Hepatocyte (in vitro differentiated cells): ENCODE measurements at regions not wholly inside any gene's neighbourhood (a gene's known extent, or its start where the extent isn't known, plus 50 kb on each side); places are given as distances from the start of the nearest gene placed in this dataset.

Source experiments
- DNase-seq: peaks from one replicate; pipeline ENCODE4 v3.0.0-alpha.2; 2016; ENCODE audit warnings: low spot score
- H2AFZ ChIP-seq: fragments of 200-600 bp; sonication (generic); 2 replicates; pipeline ENCODE4 v1.6.0; 2016; ENCODE audit warnings: antibody characterized with exemption, mild to moderate bottlenecking
- H3K27ac ChIP-seq: fragments of 200-600 bp; sonication (generic); 2 replicates; pipeline ENCODE4 v1.5.1; 2016; ENCODE audit warnings: mild to moderate bottlenecking
- H3K27me3 ChIP-seq: fragments of 200-600 bp; sonication (generic); 2 replicates; pipeline ENCODE4 v1.6.1; 2016
- H3K36me3 ChIP-seq: fragments of 200-600 bp; sonication (generic); replicated peaks from 2 replicates; pipeline ENCODE4 v1.5.1; 2016; ENCODE audit warnings: low read depth; ENCODE audit not compliant: insufficient read depth
- H3K4me1 ChIP-seq: fragments of 200-600 bp; sonication (generic); 2 replicates; pipeline ENCODE4 v1.5.1; 2016; ENCODE audit warnings: mild to moderate bottlenecking, moderate library complexity; ENCODE audit not compliant: insufficient read depth
- H3K4me2 ChIP-seq: fragments of 200-600 bp; sonication (generic); 2 replicates; pipeline ENCODE4 v1.6.0; 2016
- H3K4me3 ChIP-seq: fragments of 200-600 bp; sonication (generic); 2 replicates; pipeline ENCODE4 v1.5.1; 2016; ENCODE audit warnings: mild to moderate bottlenecking
- H3K79me2 ChIP-seq: fragments of 200-600 bp; sonication (generic); 2 replicates; pipeline ENCODE4 v1.6.0; 2017; ENCODE audit warnings: mild to moderate bottlenecking
- H3K9me2 ChIP-seq: fragments of 200-600 bp; sonication (generic); replicated peaks from 2 replicates; pipeline ENCODE4 v1.6.0; 2017; ENCODE audit warnings: mild to moderate bottlenecking; ENCODE audit not compliant: insufficient read depth
- H3K9me3 ChIP-seq: fragments of 200-600 bp; sonication (generic); 2 replicates; pipeline ENCODE4 v1.5.1; 2016; ENCODE audit warnings: low read depth, mild to moderate bottlenecking
- H4K20me1 ChIP-seq: fragments of 200-600 bp; sonication (generic); 2 replicates; pipeline ENCODE4 v1.6.0; 2016; ENCODE audit warnings: mild to moderate bottlenecking; ENCODE audit not compliant: insufficient read depth, poor library complexity, severe bottlenecking
- EZH2 ChIP-seq: fragments of 200-600 bp; sonication (generic); IDR thresholded peaks from 2 replicates; pipeline ENCODE4 v1.6.1; 2016; ENCODE audit warnings: antibody characterized with exemption, mild to moderate bottlenecking, borderline replicate concordance
- EZH2phosphoT487 ChIP-seq: fragments of 200-600 bp; sonication (generic); IDR thresholded peaks from one replicate; pipeline ENCODE4 v1.6.1; 2018; ENCODE audit warnings: antibody characterized with exemption, mild to moderate bottlenecking, low read depth, moderate library complexity; ENCODE audit not compliant: unreplicated experiment, severe bottlenecking
- whole genome bisulfite sequencing: methylation state at CpG from one replicate; pipeline ENCODE4 v1.1.6; 2016; ENCODE audit warnings: low lambda C conversion rate; ENCODE audit errors: missing lambda C conversion rate; 5-methylcytosine and 5-hydroxymethylcytosine counted together
- TF ChIP-seq, protein P1 (sequence below): fragments of 200-600 bp; sonication (generic); IDR thresholded peaks from 2 replicates; pipeline ENCODE4 v1.5.1; 2016; ENCODE audit warnings: antibody characterized with exemption, mild to moderate bottlenecking; ENCODE audit not compliant: poor library complexity

DNA sequence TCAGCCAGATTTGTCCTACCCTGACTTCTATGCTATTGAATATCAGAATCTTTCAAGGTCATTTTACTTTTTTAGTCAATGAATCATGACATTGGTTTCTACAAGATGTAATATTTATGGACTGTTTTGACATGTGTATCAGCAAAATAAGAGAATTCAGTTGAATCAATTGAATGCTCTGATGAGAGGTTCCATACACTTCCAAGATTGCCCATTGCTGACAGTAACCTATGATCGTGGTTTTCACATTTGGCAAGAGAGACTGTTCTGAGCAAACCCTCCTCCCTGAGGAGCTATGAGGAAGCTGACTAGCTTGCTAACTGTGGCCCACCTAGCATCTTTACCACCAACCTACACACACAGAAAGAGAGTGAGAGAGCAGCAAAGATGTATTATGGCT, 56.7 kb upstream of the FST start:
- Histone ChIP-seq H3K9me3 (no peaks in the 10 kb centered on the region), H4K20me1 (no peaks in the 10 kb centered on the region), H3K9me2 (no peaks in the 10 kb centered on the region), H2AFZ (no peak overlapping the region), H3K4me1 (no peaks in the 10 kb centered on the region), H3K79me2 (no peaks in the 10 kb centered on the region), H3K27ac (no peak overlapping the region), H3K27me3 (no peaks in the 10 kb centered on the region), H3K4me3 (no peak overlapping the region), H3K36me3 (no peaks in the 10 kb centered on the region), H3K4me2 (no peak overlapping the region)
- no peak for TF ChIP-seq EZH2phosphoT487
- TF ChIP-seq EZH2: no peak
- no peak for DNase-seq
- 100% methylated on average over 1 of the region's 1 CpG for WGBS

DNA sequence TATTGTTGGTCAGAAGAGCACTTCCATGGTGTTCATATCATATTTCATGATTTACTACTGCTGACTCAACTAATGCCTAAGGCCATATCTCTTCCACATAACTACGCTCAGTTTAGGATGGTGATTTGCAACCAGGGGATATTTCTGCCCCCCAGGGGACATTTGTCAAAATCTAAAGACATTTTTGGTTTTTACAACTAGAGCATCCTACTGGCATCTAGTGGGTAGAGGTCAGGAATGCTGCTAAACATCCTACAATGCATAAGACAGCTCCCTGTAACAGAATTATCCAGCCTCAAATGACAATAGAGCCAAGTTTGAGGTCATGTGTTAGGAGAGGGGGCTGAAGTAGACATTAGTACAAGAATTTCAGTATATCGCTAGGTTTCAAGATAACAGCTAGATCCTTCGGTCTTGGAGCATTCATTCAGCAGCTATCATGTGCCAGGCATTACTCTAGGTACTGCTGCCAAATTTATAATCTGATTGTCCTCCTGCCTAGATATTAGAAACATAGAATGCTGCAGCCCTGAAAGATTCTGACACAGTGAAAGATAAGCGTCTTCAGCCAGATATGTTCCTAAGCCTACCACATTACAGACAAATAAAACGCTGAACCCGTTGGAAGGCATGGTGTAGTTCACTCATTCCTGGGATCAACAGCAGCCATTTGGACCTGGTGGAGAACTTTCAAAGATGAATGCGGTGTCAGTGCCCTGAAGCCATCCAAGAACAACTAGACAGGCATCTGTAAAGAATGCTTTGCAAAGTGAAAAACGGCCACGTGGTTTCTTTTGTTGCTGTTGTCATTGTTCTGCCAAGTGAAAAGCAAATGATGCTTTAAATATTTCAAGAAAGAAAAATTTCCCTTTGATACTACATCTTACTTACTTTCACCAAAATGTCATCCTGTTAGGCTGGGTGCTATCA, 55.5 kb upstream of the FST start:
- H2AFZ ChIP-seq: no peak overlapping the region

DNA sequence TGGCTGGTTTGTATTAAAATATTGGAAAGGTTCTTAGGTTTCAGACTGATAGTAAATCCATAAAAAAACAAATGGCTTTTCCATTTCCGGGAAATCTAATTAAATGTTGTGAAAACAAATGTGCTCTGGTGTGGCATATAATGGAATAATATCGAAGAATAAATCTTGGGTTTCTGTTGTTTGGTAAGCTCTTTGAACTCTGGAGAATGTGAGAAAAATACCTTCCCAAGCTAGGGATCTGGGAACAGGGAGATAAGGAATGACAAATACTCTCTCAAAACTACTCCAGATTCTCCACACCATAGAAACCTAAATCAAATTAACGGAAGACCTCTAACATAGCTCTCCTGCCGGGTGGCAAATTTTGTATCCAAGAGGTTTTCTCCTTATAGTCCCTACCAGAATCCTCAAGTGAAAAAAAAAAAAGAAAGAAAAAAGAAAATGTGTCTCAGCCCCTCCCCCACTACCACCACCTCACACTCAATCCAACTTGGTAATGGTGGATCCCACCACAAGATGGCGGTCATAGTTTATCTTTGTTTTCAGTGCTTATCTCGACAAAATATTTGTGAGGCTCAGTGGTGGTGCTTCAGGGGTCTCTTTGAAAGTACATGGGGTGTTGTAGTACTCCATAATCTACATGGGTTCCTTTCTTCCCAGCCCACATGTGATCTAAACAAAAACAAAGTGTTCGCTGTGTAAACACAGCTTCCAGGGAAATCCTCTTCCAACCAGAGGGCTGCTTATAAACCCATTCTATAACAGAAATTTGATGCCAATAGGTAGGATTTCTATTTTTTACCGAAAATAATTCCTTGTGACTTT, 54.5 kb upstream of the FST start:
- H3K79me2 ChIP-seq: no peaks in the 10 kb centered on the region

More for the DNA sequence above, 55.5 kb upstream of the FST start:
- H3K4me2 ChIP-seq: peak overlapping the region; percentile 15
- H4K20me1 ChIP-seq: no peaks in the 10 kb centered on the region
- H3K27ac ChIP-seq: no peak overlapping the region
- H3K9me3 ChIP-seq: no peaks in the 10 kb centered on the region
- H3K4me3 ChIP-seq: no peak overlapping the region
- no peak for DNase-seq
- TF ChIP-seq EZH2: no peak
- TF ChIP-seq, protein P1, sequence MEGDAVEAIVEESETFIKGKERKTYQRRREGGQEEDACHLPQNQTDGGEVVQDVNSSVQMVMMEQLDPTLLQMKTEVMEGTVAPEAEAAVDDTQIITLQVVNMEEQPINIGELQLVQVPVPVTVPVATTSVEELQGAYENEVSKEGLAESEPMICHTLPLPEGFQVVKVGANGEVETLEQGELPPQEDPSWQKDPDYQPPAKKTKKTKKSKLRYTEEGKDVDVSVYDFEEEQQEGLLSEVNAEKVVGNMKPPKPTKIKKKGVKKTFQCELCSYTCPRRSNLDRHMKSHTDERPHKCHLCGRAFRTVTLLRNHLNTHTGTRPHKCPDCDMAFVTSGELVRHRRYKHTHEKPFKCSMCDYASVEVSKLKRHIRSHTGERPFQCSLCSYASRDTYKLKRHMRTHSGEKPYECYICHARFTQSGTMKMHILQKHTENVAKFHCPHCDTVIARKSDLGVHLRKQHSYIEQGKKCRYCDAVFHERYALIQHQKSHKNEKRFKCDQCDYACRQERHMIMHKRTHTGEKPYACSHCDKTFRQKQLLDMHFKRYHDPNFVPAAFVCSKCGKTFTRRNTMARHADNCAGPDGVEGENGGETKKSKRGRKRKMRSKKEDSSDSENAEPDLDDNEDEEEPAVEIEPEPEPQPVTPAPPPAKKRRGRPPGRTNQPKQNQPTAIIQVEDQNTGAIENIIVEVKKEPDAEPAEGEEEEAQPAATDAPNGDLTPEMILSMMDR: no peak
- no peaks in the 10 kb centered on the region for H3K36me3 ChIP-seq
- H3K4me1 ChIP-seq: no peaks in the 10 kb centered on the region
- no peaks in the 10 kb centered on the region for H3K79me2 ChIP-seq
- no peaks in the 10 kb centered on the region for H3K9me2 ChIP-seq
- WGBS: 54% methylated on average over 9 of the region's 9 CpGs
- no peaks in the 10 kb centered on the region for H3K27me3 ChIP-seq

More for the DNA sequence above, 54.5 kb upstream of the FST start:
- H3K4me3 ChIP-seq: no peak overlapping the region
- peak overlapping the region; percentile 15 for H3K4me2 ChIP-seq
- TF ChIP-seq, protein P1: peak; percentile 42
- no peak for TF ChIP-seq EZH2
- H2AFZ ChIP-seq: no peak overlapping the region
- H3K27me3 ChIP-seq: no peaks in the 10 kb centered on the region
- H3K9me2 ChIP-seq: no peaks in the 10 kb centered on the region
- no peaks in the 10 kb centered on the region for H3K4me1 ChIP-seq
- WGBS: 44% methylated on average over 8 of the region's 8 CpGs
- H3K36me3 ChIP-seq: no peaks in the 10 kb centered on the region
- H3K27ac ChIP-seq: no peak overlapping the region
- H4K20me1 ChIP-seq: no peaks in the 10 kb centered on the region
- DNase-seq: peak; percentile 49
- no peaks in the 10 kb centered on the region for H3K9me3 ChIP-seq
